ENCODE measurements at regions not wholly inside any gene's neighbourhood (a gene's known extent, or its start where the extent isn't known, plus 50 kb on each side); places are given as distances from the start of the nearest gene placed in this dataset.
A peak's percentile ranks its signal among the peaks of the same experiment; 100 is the strongest.

DNA sequence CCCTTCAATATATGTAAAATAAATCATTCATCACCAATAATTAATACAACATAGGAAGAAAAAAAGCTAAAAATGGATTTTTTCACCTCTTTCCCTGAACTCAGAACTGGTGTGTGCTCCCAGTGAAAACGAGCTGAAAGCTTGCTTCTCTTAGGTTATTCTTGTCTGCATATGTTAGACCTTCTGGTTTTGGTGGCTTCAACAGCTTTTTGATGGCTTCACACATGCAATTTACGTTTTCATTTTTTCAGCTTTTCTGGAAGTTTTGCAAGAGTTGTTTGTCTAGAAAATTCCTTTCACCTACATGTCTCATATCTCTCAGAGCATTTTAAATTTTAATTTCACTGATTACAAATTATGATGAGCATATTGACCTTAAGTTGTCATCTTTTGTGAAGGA is 86.9 kb upstream of the PTCHD4 start:
- no peak for DNase-seq

DNA sequence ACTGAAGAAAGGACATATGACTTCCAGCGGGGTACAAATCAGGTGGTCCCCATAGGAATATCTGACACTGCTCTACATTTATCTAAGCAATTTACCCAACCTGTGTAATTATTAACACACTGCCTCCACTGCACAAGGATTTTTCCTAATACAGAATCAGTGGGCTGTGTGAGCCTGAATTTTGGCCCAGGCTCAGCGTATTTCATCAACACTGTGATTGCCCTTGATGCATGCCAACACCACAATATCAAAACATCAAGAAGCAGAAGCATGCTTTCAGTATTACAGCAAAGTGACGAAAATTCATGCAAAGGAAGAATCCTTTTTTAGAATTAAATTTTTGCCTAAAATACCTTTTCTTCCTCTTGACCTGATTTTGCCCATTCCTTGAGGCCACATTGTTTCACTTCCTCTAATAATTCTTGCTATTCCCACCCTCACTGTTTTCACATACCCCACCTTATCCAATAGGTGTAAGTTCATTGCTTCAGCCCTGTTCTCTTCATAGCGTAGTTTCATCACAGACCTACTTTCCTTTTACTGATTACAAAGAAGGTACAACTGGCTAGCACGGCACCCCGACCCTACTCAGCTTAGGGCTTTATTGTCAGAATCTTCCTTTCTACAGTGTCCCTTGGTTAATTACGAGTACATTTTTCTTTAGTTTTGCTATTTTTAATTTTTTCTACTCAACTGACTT is 83.7 kb upstream of the PTCHD4 start:
- peak in 1 of 6 experiments; percentile 0 for DNase-seq

DNA sequence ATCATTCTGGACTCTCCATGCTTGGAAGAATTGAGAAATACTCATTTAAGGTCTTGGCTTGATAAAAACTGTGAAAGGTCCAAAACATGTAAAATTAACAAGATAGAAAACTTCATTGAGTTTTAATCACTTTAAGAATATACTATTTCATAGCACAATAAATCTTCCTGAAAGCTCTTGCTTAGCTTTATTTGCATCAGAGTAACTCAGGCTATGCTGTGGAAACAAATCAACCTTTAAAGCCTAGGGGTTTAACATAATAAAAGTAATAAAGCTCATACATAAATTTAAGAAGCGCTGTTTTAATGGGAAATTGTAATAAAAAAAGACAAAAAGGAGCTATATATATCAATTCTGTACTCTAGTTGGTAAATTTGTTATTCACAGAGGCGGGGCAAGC is 77.2 kb upstream of the PTCHD4 start:
- DNase-seq = no peak

GRCh38 chr6:48186746-48187145 is 75.7 kb upstream of the PTCHD4 start:
- DNase-seq = no peak

DNA sequence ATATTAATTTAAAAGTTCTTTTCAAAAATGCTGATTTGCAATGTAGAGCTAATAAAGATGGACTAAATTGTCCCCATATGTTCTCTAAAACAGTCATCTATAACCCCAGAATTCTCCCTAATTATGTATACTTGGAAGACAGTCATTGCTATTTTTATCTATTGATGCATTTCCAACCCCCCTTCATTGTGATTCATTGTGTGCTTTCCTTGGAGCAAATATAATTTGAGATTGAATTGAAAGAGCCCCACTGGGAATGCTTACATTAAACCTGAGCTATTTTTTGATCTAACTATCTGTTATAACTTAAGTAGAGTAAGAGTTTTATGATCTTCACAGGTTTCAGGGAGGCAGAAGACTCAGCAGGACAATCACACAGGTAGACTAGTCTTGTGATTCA is 73.7 kb upstream of the PTCHD4 start:
- no peak for DNase-seq

DNA sequence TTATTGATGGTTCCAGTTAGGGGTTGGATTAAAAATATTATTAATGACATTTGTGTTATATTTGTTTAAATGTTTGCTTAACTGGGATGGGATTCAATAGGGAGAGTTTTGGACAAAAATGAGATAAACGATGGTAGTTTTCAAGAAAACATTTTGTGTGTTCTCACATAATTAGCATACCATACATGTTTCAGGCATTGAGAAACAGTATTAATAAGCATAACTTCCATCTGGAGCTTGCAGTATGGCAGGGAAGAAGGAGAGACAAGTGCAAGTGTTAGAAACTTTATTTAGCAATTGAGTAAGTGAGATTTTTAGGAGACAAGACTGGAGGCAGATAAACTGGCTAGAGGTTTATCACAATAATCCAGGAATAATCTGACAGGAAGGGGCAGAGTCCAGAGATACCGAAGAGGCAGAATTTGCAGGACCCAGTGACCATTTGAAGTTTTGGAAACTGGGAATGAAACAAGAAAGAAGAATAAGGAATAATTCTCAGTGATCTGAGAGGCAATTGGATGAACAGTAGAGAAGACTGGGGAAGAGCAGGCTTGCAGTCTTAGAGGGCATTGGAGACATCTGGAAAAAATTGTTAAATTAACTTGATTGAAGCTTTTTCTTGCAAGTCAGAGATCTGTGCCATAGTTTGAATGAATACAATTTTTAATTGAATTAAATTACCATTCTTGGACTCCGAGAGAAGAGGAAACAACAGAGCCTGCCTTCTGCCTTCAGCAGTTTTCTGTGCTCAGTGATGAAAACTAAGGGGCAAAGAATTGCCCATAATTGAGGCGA is 73.0 kb upstream of the PTCHD4 start:
- no peak for DNase-seq

GRCh38 chr6:48183178-48183577 is 72.2 kb upstream of the PTCHD4 start:
- no peak for DNase-seq

- DNase-seq = no peak
Measured at GRCh38 chr6:48178700-48179099, 67.7 kb upstream of the PTCHD4 start.

- DNase-seq = no peak
Measured at GRCh38 chr6:48177786-48178185, 66.8 kb upstream of the PTCHD4 start.

DNA sequence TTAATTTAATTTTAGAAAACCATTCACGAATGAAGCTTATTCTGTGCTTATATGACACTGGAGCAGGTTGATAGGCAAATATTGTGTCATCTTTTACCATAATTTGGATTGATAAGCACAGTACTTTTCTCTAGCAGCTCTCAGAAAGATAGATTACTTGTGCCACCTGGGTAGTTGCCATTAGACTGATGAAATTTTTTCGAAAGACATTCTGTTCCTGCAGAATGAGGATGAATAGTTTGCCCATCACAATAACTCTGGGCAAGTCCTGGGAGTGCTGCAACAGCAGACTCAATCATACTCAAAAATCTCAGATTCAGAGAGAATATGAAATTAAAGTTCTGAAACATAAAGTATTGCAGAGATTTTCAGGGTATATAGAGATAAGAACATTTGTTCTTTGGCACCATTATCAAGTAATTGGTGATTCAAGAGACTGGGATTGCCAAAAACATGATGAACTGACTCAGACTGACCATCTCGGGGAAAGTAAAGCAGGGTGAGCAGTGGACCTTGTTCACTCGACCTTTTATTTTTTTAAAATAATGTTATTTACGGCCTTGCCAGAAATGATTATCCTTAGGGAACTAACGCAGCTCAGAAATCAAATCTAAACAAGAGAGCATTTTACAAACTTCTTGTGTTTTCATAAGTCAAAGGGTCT is 65.8 kb upstream of the PTCHD4 start:
- no peak for DNase-seq

DNA sequence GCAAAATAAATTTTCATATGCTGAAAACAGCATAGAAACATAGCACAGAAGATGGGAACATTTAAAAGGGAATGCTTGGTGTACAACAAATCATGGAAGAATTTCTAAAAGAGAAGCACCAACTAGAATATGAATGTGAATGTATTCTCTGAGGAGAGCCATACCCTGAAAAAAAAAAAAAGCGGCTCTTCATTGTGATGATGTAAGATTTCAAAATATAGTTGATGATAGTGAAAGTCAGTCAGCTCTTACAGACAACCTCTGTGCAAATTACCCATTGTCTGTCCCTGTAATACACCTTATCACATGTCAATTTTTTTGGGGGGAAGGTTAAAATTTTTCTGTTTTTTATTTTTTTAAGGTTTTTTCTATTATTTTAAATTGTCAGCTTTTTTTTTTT is 58.6 kb upstream of the PTCHD4 start:
- no peak for DNase-seq

Measured in stimulated activated naive CD4-positive, alpha-beta T cell (primary cell).